DND-41 (cell line): ENCODE measurements at regions not wholly inside any gene's neighbourhood (a gene's known extent, or its start where the extent isn't known, plus 50 kb on each side); places are given as distances from the start of the nearest gene placed in this dataset.

ENCODE experiments used
- ATAC-seq: fragments of 200-7000 bp; cut with Tn5 transposase; 3 replicates; pipeline ENCODE4 v1.9.1; 2021; ENCODE audit warnings: low read depth; ENCODE audit not compliant: insufficient read depth
- DNase-seq: peaks from one replicate; pipeline ENCODE4 v3.0.0-alpha.2; 2020
- H2AFZ ChIP-seq: 2 replicates; pipeline ENCODE4 v1.6.0; 2012; ENCODE audit warnings: low read depth, low read length
- H3K27ac ChIP-seq: 2 replicates; pipeline ENCODE4 v1.5.1; 2012; ENCODE audit warnings: low read length, inconsistent platforms
- H3K27me3 ChIP-seq: fragments of 200-600 bp; sonication (generic); 2 replicates; pipeline ENCODE4 v1.6.0; 2012; ENCODE audit warnings: low read length, mild to moderate bottlenecking, inconsistent platforms; ENCODE audit not compliant: insufficient read depth, poor library complexity
- H3K36me3 ChIP-seq: 2 replicates; pipeline ENCODE4 v1.5.1; 2012; ENCODE audit warnings: low read length, inconsistent platforms; ENCODE audit not compliant: insufficient read depth
- H3K4me1 ChIP-seq: 2 replicates; pipeline ENCODE4 v1.5.1; 2012; ENCODE audit warnings: mild to moderate bottlenecking, low read length; ENCODE audit not compliant: insufficient read depth
- H3K4me2 ChIP-seq: 2 replicates; pipeline ENCODE4 v1.6.0; 2012; ENCODE audit warnings: mild to moderate bottlenecking, moderate library complexity, low read length, inconsistent platforms; ENCODE audit not compliant: insufficient read depth
- H3K4me3 ChIP-seq, 2 experiments: fragments of 200-600 bp in 1 of 2; shearing (Covaris generic) in 1 of 2; 2 replicates each; pipeline ENCODE4 v1.5.1; 2012 to 2016; ENCODE audit warnings: inconsistent platforms in 2 of 2, low read length in 2 of 2, mild to moderate bottlenecking in 2 of 2, low read depth in 1 of 2, moderate library complexity in 1 of 2
- H3K79me2 ChIP-seq: 2 replicates; pipeline ENCODE4 v1.6.0; 2012; ENCODE audit warnings: low read length, inconsistent platforms; ENCODE audit not compliant: insufficient read depth
- H3K9ac ChIP-seq: 2 replicates; pipeline ENCODE4 v1.6.0; 2012; ENCODE audit warnings: low read depth, mild to moderate bottlenecking, inconsistent platforms, low read length, moderate library complexity
- H3K9me3 ChIP-seq: 2 replicates; pipeline ENCODE4 v1.5.1; 2012; ENCODE audit warnings: low read length, moderate library complexity, mild to moderate bottlenecking, inconsistent platforms; ENCODE audit not compliant: insufficient read depth, severe bottlenecking
- H4K20me1 ChIP-seq: 2 replicates; pipeline ENCODE4 v1.6.0; 2012; ENCODE audit warnings: low read length; ENCODE audit not compliant: insufficient read depth
- EZH2 ChIP-seq: IDR thresholded peaks from 3 replicates; pipeline ENCODE4 v1.6.1; 2012; ENCODE audit warnings: borderline replicate concordance, low read depth, mild to moderate bottlenecking, moderate library complexity, low read length, inconsistent platforms; ENCODE audit not compliant: severe bottlenecking
- TF ChIP-seq, protein P1 (sequence below): IDR thresholded peaks from 2 replicates; pipeline ENCODE4 v1.5.1; 2012; ENCODE audit warnings: borderline replicate concordance, low read length, moderate library complexity, mild to moderate bottlenecking; ENCODE audit not compliant: poor library complexity, severe bottlenecking; ENCODE audit errors: extremely low read depth

DNA sequence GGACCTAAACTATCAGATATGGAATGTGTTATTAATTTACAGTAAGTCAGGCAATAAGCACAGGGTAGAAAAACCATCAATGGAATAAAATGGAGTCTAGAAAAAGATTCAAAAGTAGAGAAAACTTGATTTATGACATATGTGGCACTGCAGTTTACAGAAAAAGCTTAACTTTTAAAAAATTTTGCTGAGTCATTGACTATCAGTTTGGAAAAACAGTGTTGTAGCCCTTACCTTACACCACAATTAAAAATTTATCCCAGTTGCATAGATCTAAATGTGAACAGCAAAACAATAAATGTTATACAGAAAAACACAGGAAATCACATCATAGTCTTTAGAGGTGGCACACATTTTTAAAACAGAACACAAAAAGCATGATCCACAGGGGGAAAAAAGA lies 108.5 kb downstream of the USP22 start:
- Histone ChIP-seq H3K9me3 (no peaks in the 10 kb centered on the region), H3K9ac (no peak overlapping the region), H3K27me3 (peaks cover 9% of the 10 kb centered on the region), H3K27ac (no peak overlapping the region), H3K36me3 (no peaks in the 10 kb centered on the region), H3K4me2 (no peak overlapping the region), H3K79me2 (no peaks in the 10 kb centered on the region), H3K4me3 (no peak overlapping the region), H2AFZ (no peak overlapping the region), H4K20me1 (no peaks in the 10 kb centered on the region), H3K4me1 (no peaks in the 10 kb centered on the region)
- DNase-seq = no peak
- TF ChIP-seq, protein P1, sequence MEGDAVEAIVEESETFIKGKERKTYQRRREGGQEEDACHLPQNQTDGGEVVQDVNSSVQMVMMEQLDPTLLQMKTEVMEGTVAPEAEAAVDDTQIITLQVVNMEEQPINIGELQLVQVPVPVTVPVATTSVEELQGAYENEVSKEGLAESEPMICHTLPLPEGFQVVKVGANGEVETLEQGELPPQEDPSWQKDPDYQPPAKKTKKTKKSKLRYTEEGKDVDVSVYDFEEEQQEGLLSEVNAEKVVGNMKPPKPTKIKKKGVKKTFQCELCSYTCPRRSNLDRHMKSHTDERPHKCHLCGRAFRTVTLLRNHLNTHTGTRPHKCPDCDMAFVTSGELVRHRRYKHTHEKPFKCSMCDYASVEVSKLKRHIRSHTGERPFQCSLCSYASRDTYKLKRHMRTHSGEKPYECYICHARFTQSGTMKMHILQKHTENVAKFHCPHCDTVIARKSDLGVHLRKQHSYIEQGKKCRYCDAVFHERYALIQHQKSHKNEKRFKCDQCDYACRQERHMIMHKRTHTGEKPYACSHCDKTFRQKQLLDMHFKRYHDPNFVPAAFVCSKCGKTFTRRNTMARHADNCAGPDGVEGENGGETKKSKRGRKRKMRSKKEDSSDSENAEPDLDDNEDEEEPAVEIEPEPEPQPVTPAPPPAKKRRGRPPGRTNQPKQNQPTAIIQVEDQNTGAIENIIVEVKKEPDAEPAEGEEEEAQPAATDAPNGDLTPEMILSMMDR = no peak
- TF ChIP-seq EZH2 = no peak
- ATAC-seq = no peak

DNA sequence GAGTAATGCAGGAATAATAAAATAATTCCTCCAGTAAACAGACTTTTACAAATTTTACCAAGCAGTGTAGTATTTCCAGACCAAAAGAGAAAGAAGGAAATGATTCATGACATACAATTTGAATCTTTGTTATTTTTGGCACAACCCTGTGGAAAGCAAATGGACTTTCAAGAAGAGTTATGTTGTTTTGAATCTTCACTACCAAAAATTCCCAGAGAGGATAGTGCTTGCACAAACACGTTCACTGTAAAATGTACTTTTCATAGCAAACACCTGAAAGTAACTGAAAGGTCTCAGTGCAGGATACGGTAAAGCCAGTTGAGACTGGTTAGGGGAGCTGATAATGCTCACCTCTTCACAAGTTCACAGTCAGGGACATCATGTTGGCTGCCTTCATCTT lies 107.1 kb downstream of the USP22 start:
- Histone ChIP-seq H3K4me2 (no peak overlapping the region), H3K9me3 (no peaks in the 10 kb centered on the region), H3K79me2 (no peaks in the 10 kb centered on the region), H3K27ac (no peak overlapping the region), H2AFZ (no peak overlapping the region), H3K4me3 (no peak overlapping the region), H3K27me3 (peaks cover 9% of the 10 kb centered on the region), H3K36me3 (no peaks in the 10 kb centered on the region), H3K4me1 (no peaks in the 10 kb centered on the region), H4K20me1 (no peaks in the 10 kb centered on the region), H3K9ac (no peak overlapping the region)
- no peak for TF ChIP-seq EZH2
- TF ChIP-seq, protein P1 = no peak
- DNase-seq (no peak), ATAC-seq (no peak)

DNA sequence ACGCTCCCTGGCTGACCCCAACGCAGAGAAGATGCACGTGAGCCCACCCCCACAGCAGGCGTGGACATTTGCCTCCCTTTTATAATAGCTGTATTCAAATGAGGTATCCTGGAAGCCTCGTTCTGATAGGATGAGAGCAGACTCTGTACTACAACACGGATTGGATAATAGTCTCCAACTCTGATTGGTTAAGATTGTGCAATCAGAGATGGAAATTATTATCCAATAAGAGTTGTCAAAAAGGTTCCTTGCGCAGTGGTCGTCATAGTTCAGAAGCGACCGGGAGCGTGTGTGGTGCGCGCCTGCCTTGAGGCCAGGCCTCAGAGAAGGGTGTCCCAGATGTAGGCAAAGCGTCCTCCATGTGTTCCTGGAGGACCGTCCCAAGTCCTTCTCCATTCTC lies 104.6 kb downstream of the USP22 start:
- no peaks in the 10 kb centered on the region for H3K79me2 ChIP-seq
- TF ChIP-seq EZH2 = no peak
- TF ChIP-seq, protein P1 = no peak
- DNase-seq = no peak
- H3K9ac ChIP-seq = no peak overlapping the region
- H4K20me1 ChIP-seq = no peaks in the 10 kb centered on the region
- peaks cover 6% of the 10 kb centered on the region for H3K27me3 ChIP-seq
- H3K27ac ChIP-seq = no peak overlapping the region
- H3K36me3 ChIP-seq = no peaks in the 10 kb centered on the region
- H2AFZ ChIP-seq = no peak overlapping the region
- H3K4me2 ChIP-seq = no peak overlapping the region
- no peak overlapping the region for H3K4me3 ChIP-seq
- ATAC-seq = no peak
- H3K4me1 ChIP-seq = no peaks in the 10 kb centered on the region
- no peaks in the 10 kb centered on the region for H3K9me3 ChIP-seq
